Liver (tissue), 3 donors: ENCODE measurements at regions not wholly inside any gene's neighbourhood (a gene's known extent, or its start where the extent isn't known, plus 50 kb on each side); places are given as distances from the start of the nearest gene placed in this dataset.

Experiments
- FOXA2 ChIP-seq: IDR thresholded peaks from 2 replicates; pipeline ENCODE4 v1.6.1; 2016; ENCODE audit warnings: antibody characterized with exemption
- GABPA ChIP-seq, 2 donors: IDR thresholded peaks in 1 of 2; conservative IDR thresholded peaks in 1 of 2; 2 replicates each; pipeline ENCODE4 v1.6.1; 2016; ENCODE audit warnings: antibody characterized with exemption in 2 of 2, mild to moderate bottlenecking in 1 of 2, moderate library complexity in 1 of 2
- HNF4A ChIP-seq, 2 donors: conservative IDR thresholded peaks; 2 replicates each; pipeline ENCODE4 v1.6.1; 2016; ENCODE audit warnings: antibody characterized with exemption in 2 of 2, mild to moderate bottlenecking in 2 of 2
- HNF4G ChIP-seq: IDR thresholded peaks from 2 replicates; pipeline ENCODE4 v1.6.1; 2016; ENCODE audit warnings: antibody characterized with exemption
- RAD21 ChIP-seq, 2 donors: IDR thresholded peaks; 2 replicates each; pipeline ENCODE4 v1.6.1; 2016; ENCODE audit warnings: antibody characterized with exemption in 2 of 2, mild to moderate bottlenecking in 2 of 2
- ZBTB33 ChIP-seq: IDR thresholded peaks from 2 replicates; pipeline ENCODE4 v1.6.1; 2016; ENCODE audit warnings: antibody characterized with exemption
- TF ChIP-seq, protein P1 (sequence below): fragments of 150-350 bp; IDR thresholded peaks from 2 replicates; pipeline ENCODE4 v1.5.1; 2017; ENCODE audit warnings: improper control_type of control experiment, low read depth, low read length; ENCODE audit not compliant: missing input control
- donor health status: healthy.
- donor health status: healthy.

GRCh38 chr3:36132214-36132613 is 248.1 kb upstream of the STAC start:
- TF ChIP-seq ZBTB33 (no peak), GABPA (IDR thresholded peaks at IDR 0.05 in 1 of 2, conservative IDR thresholded peaks at IDR 0.05 in 1 of 2) (no peak), RAD21 (IDR thresholded peaks at IDR 0.05) (no peak), HNF4G (no peak), FOXA2 (no peak), HNF4A (conservative IDR thresholded peaks at IDR 0.05) (no peak)
- TF ChIP-seq, protein P1, sequence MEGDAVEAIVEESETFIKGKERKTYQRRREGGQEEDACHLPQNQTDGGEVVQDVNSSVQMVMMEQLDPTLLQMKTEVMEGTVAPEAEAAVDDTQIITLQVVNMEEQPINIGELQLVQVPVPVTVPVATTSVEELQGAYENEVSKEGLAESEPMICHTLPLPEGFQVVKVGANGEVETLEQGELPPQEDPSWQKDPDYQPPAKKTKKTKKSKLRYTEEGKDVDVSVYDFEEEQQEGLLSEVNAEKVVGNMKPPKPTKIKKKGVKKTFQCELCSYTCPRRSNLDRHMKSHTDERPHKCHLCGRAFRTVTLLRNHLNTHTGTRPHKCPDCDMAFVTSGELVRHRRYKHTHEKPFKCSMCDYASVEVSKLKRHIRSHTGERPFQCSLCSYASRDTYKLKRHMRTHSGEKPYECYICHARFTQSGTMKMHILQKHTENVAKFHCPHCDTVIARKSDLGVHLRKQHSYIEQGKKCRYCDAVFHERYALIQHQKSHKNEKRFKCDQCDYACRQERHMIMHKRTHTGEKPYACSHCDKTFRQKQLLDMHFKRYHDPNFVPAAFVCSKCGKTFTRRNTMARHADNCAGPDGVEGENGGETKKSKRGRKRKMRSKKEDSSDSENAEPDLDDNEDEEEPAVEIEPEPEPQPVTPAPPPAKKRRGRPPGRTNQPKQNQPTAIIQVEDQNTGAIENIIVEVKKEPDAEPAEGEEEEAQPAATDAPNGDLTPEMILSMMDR: no peak
